Endothelial cell of umbilical vein (primary cell): ENCODE measurements at regions not wholly inside any gene's neighbourhood (a gene's known extent, or its start where the extent isn't known, plus 50 kb on each side); places are given as distances from the start of the nearest gene placed in this dataset.

ENCODE experiments used
- BruUV-seq: library from RNA; stranded (reverse); fragments of 400-500 nt; replicated peaks from 2 replicates; lab custom pipeline; 2021; lab: Mats Ljungman, UMichigan
- CTCF ChIA-PET: fragments of 300-600, 350-600 bp; sonication (Branson Sonifier 250); formaldehyde crosslinking; loops from one replicate; lab custom pipeline; 2021; ENCODE audit warnings: antibody characterized with exemption, inconsistent platforms; lab: Charles Lee
- POLR2A ChIA-PET: fragments of 300-600, 350-600 bp; sonication (Branson Sonifier 250); formaldehyde crosslinking; loops from one replicate; lab custom pipeline; 2021; ENCODE audit warnings: antibody characterized with exemption, inconsistent platforms; lab: Charles Lee
- DNase-seq: peaks from one replicate; pipeline ENCODE4 v3.0.0-alpha.2; 2011; ENCODE audit warnings: low read depth, low spot score
- FAIRE-seq: peaks from 2 replicates; lab custom pipeline; 2011; peaks lifted over from hg19 to GRCh38; lab: Jason Lieb, UNC
- H2AFZ ChIP-seq: 2 replicates; pipeline ENCODE4 v1.6.0; 2012; ENCODE audit warnings: low read depth, low read length, control low read depth, inconsistent platforms
- H3K27ac ChIP-seq: 2 replicates; pipeline ENCODE4 v1.5.1; 2011; ENCODE audit warnings: low read depth, mild to moderate bottlenecking, control low read depth, low read length, moderate library complexity; ENCODE audit not compliant: insufficient read depth
- H3K27me3 ChIP-seq, 2 experiments: 2 replicates each; pipeline versions ENCODE4 v1.6.0 to v1.6.1; 2011; ENCODE audit warnings: low read length in 2 of 2, mixed read lengths in 1 of 2; ENCODE audit not compliant: control insufficient read depth in 2 of 2, insufficient read depth in 2 of 2
- H3K36me3 ChIP-seq, 2 experiments: 2 replicates in 1 of 2; 3 replicates in 1 of 2; pipeline ENCODE4 v1.5.1; 2011; ENCODE audit warnings: low read length in 2 of 2, mild to moderate bottlenecking in 1 of 2, moderate library complexity in 1 of 2; ENCODE audit not compliant: control insufficient read depth in 2 of 2, insufficient read depth in 2 of 2; ENCODE audit errors: extremely low read depth in 1 of 2
- H3K4me1 ChIP-seq: 3 replicates; pipeline ENCODE4 v1.5.1; 2011; ENCODE audit warnings: mild to moderate bottlenecking, low read length; ENCODE audit not compliant: control insufficient read depth, insufficient read depth; ENCODE audit errors: extremely low read depth
- H3K4me2 ChIP-seq: 2 replicates; pipeline ENCODE4 v1.6.1; 2011; ENCODE audit warnings: low read length, control low read depth, mixed read lengths; ENCODE audit not compliant: insufficient read depth
- H3K4me3 ChIP-seq, 3 experiments: fragments of 200-600 bp in 1 of 3; sonication (generic), shearing (Covaris generic) in 1 of 3; replicated peaks in 1 of 3; 2 replicates each; pipeline ENCODE4 v1.5.1; 2011 to 2016; ENCODE audit warnings: control low read depth in 3 of 3, low read length in 3 of 3, mild to moderate bottlenecking in 2 of 3, inconsistent platforms in 1 of 3, low read depth in 1 of 3, moderate library complexity in 1 of 3; ENCODE audit not compliant: insufficient read depth in 1 of 3
- H3K79me2 ChIP-seq: 2 replicates; pipeline ENCODE4 v1.6.0; 2012; ENCODE audit warnings: low read length, inconsistent platforms; ENCODE audit not compliant: control insufficient read depth, insufficient read depth
- H3K9ac ChIP-seq: replicated peaks from 2 replicates; pipeline ENCODE3; 2011; ENCODE audit warnings: low read length, control low read depth; ENCODE audit not compliant: insufficient read depth; ENCODE audit errors: extremely low read depth
- H3K9me1 ChIP-seq: replicated peaks from 3 replicates; pipeline ENCODE4 v1.6.0; 2011; ENCODE audit warnings: mild to moderate bottlenecking, low read length; ENCODE audit not compliant: control insufficient read depth, insufficient read depth; ENCODE audit errors: extremely low read depth
- H3K9me3 ChIP-seq: replicated peaks from 2 replicates; pipeline ENCODE4 v1.5.1; 2012; ENCODE audit warnings: low read length, inconsistent platforms; ENCODE audit not compliant: control insufficient read depth, insufficient read depth
- H4K20me1 ChIP-seq: replicated peaks from 2 replicates; pipeline ENCODE3; 2011; ENCODE audit warnings: mild to moderate bottlenecking, low read length; ENCODE audit not compliant: control insufficient read depth, insufficient read depth; ENCODE audit errors: extremely low read depth
- EZH2 ChIP-seq: IDR thresholded peaks from 2 replicates; pipeline ENCODE4 v1.6.1; 2012; ENCODE audit warnings: borderline replicate concordance, low read depth, mild to moderate bottlenecking, moderate library complexity, low read length, inconsistent platforms; ENCODE audit not compliant: severe bottlenecking
- FOS ChIP-seq: IDR thresholded peaks from 2 replicates; pipeline ENCODE4 v1.6.1; 2011; ENCODE audit warnings: mild to moderate bottlenecking, low read length, moderate library complexity, borderline replicate concordance; ENCODE audit not compliant: insufficient read depth
- GATA2 ChIP-seq: IDR thresholded peaks from 2 replicates; pipeline ENCODE4 v1.7.0; 2011; ENCODE audit warnings: low read depth, mild to moderate bottlenecking, moderate library complexity, mixed read lengths, low read length; ENCODE audit not compliant: insufficient read length, insufficient read depth
- MYC ChIP-seq: IDR thresholded peaks from one replicate; pipeline ENCODE4 v1.6.1; 2011; ENCODE audit warnings: mild to moderate bottlenecking, low read depth, low read length
- POLR2A ChIP-seq: IDR thresholded peaks from 2 replicates; pipeline ENCODE4 v1.6.1; 2012; ENCODE audit warnings: low read depth, mild to moderate bottlenecking, control low read depth, low read length
- POLR2AphosphoS5 ChIP-seq: IDR thresholded peaks from 2 replicates; pipeline ENCODE4 v1.6.1; 2012; ENCODE audit warnings: low read depth, mild to moderate bottlenecking, control low read depth, low read length, moderate library complexity; ENCODE audit not compliant: insufficient read depth
- dilution Hi-C: fragments of 300-500 bp; cut with MboI; formaldehyde crosslinking; loops from one replicate; pipeline ENCODE4 v1.15.0; 2019; ENCODE audit warnings: low sequenced_read_pairs; ENCODE audit not compliant: extremely low pct_ligation_motif_present
- intact Hi-C: fragments of 100-400 bp; cut with micrococcal nuclease; formaldehyde crosslinking; loops from one replicate; pipeline ENCODE4 v1.10.0; 2022
- TF ChIP-seq, protein P1 (sequence below): IDR thresholded peaks from 2 replicates; pipeline ENCODE4 v1.6.1; 2011; ENCODE audit not compliant: insufficient read depth, insufficient read length

DNA sequence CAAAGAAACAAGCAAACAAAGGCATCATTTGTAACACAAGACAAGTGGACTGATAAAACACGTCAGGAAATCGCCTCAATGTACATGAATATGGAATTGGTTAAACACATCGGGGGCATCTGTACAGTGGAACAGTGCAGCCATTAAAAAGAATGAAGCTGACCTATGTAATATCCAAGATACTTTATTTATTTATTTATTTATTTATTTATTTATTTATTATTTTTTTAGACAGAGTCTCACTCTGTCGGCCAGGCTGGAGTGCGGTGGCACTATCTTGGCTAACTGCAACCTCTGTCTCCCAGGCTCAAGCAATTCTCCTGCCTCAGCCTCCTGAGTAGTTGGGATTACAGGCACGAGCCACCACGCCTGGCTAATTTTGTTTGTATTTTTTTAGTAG lies 75.4 kb upstream of the SLC45A1 start:
- no peaks in the 10 kb centered on the region for H3K27me3 ChIP-seq
- dilution Hi-C loops (no loop called here), intact Hi-C loops (no loop called here)
- FAIRE-seq (no peak), DNase-seq (no peak)
- no peak overlapping the region for H3K4me3 ChIP-seq
- H3K9me1 ChIP-seq: no peaks in the 10 kb centered on the region
- H3K9me3 ChIP-seq: no peaks in the 10 kb centered on the region
- no peak overlapping the region for H2AFZ ChIP-seq
- peaks cover 25% of the 10 kb centered on the region for H3K4me1 ChIP-seq
- no peaks in the 10 kb centered on the region for H4K20me1 ChIP-seq
- no peak overlapping the region for H3K4me2 ChIP-seq
- TF ChIP-seq GATA2 (no peak), FOS (no peak), MYC (no peak)
- TF ChIP-seq, protein P1, sequence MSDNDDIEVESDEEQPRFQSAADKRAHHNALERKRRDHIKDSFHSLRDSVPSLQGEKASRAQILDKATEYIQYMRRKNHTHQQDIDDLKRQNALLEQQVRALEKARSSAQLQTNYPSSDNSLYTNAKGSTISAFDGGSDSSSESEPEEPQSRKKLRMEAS: no peak
- CTCF ChIA-PET: no interaction called here
- no peaks in the 10 kb centered on the region for H3K79me2 ChIP-seq
- no peak overlapping the region for H3K9ac ChIP-seq
- no peak overlapping the region for H3K27ac ChIP-seq
- no TSS peak for BruUV-seq
- H3K36me3 ChIP-seq: no peaks in the 10 kb centered on the region
- POLR2A ChIA-PET: no interaction called here

DNA sequence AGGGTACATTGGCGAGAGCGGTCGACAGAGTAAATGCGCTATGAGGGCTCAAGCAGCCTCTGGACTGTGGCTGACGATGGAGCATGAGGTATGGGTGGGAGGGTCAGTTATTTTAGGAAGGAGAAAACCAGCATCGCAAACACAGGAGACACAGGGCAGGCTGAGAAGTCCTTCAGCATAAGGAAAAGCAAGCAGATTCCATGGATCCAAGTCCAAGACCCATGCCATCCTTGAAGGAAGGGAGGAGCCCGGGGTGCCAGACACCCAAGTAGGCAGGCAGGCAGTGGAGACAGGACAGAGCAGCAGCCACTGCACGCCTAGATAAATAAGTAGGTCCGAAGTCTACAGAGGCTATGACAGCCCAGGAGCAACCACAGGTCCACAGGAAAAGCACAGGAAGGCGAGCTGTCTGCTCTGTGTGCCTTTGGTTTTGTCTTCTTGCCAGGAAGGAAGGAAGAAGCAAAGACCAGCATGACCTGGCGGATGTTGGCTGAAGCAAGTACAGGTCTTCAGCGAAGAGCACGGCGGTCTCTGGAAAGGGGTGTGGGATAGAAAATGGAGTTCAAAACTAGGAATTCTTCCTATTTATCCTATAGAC lies 76.4 kb upstream of the SLC45A1 start:
- Histone ChIP-seq H3K9ac (no peak overlapping the region), H3K4me2 (peak overlapping the region; percentile 2), H3K9me3 (no peaks in the 10 kb centered on the region), H3K36me3 (no peaks in the 10 kb centered on the region), H3K4me1 (peaks cover 25% of the 10 kb centered on the region), H3K27me3 (no peaks in the 10 kb centered on the region), H4K20me1 (no peaks in the 10 kb centered on the region), H3K4me3 (no peak overlapping the region), H2AFZ (peak overlapping the region; percentile 60), H3K27ac (no peak overlapping the region), H3K79me2 (no peaks in the 10 kb centered on the region), H3K9me1 (no peaks in the 10 kb centered on the region)
- CTCF ChIA-PET: no interaction called here
- DNase-seq: peak; percentile 23
- no TSS peak for BruUV-seq
- dilution Hi-C loops: no loop called here
- TF ChIP-seq POLR2AphosphoS5: no peak
- TF ChIP-seq POLR2A: no peak
- TF ChIP-seq MYC: no peak
- no peak for TF ChIP-seq EZH2
- TF ChIP-seq FOS: no peak
- TF ChIP-seq, protein P1: no peak
- intact Hi-C loops: no loop called here
- FAIRE-seq: peak; percentile 42
- POLR2A ChIA-PET: no interaction called here
